IMR-90 (cell line): ENCODE measurements at regions not wholly inside any gene's neighbourhood (a gene's known extent, or its start where the extent isn't known, plus 50 kb on each side); places are given as distances from the start of the nearest gene placed in this dataset.

Experiments
- ATAC-seq: fragments of 200-7000 bp; cut with Tn5 transposase; 2 replicates; pipeline ENCODE4 v1.9.1; 2020; ENCODE audit warnings: low read depth, mild to moderate bottlenecking, moderate library complexity
- BruUV-seq: library from RNA; stranded (reverse); fragments of 400-500 nt; replicated peaks from 2 replicates; lab custom pipeline; 2021; lab: Mats Ljungman, UMichigan
- CTCF ChIA-PET: fragments of 300-600 bp; formaldehyde crosslinking; extraction: SDS; loops from one replicate; lab custom pipeline; 2021; ENCODE audit warnings: antibody characterized with exemption; lab: Yijun Ruan, JAX
- POLR2A ChIA-PET: fragments of 300-600 bp; sonication (Branson Sonifier 250); formaldehyde crosslinking; loops from one replicate; lab custom pipeline; 2022; ENCODE audit warnings: antibody characterized with exemption; ENCODE audit not compliant: unreplicated experiment; lab: Charles Lee
- DNase-seq: peaks from one replicate; pipeline ENCODE4 v3.0.0; 2013
- H2AFZ ChIP-seq: replicated peaks from 2 replicates; pipeline ENCODE3; 2013; ENCODE audit warnings: low read length, mild to moderate bottlenecking; ENCODE audit not compliant: poor library complexity
- H2AK5ac ChIP-seq: 2 replicates; pipeline ENCODE4 v1.6.1; 2013; ENCODE audit warnings: low read depth, low read length, inconsistent platforms
- H2AK9ac ChIP-seq: replicated peaks from 2 replicates; pipeline ENCODE3; 2013; ENCODE audit warnings: mild to moderate bottlenecking, low read depth, low read length, moderate library complexity; ENCODE audit not compliant: poor library complexity
- H2BK120ac ChIP-seq: 2 replicates; pipeline ENCODE4 v1.6.1; 2013; ENCODE audit warnings: low read depth, low read length, inconsistent platforms
- H2BK15ac ChIP-seq: 3 replicates; pipeline ENCODE4 v1.6.1; 2013; ENCODE audit warnings: low read depth, low read length, inconsistent platforms
- H2BK20ac ChIP-seq: 2 replicates; pipeline ENCODE4 v1.6.1; 2013; ENCODE audit warnings: low read depth, mild to moderate bottlenecking, inconsistent platforms, low read length, moderate library complexity
- H2BK5ac ChIP-seq: 2 replicates; pipeline ENCODE4 v1.6.1; 2013; ENCODE audit warnings: mild to moderate bottlenecking, low read depth, low read length, inconsistent platforms; ENCODE audit not compliant: poor library complexity, severe bottlenecking
- H3K14ac ChIP-seq: replicated peaks from 2 replicates; pipeline ENCODE4 v1.6.1; 2013; ENCODE audit warnings: low read depth, low read length, inconsistent platforms
- H3K18ac ChIP-seq: 2 replicates; pipeline ENCODE4 v1.6.1; 2013; ENCODE audit warnings: low read depth, low read length, control low read depth
- H3K23ac ChIP-seq: 2 replicates; pipeline ENCODE4 v1.6.1; 2013; ENCODE audit warnings: low read depth, low read length, inconsistent platforms
- H3K27ac ChIP-seq: 2 replicates; pipeline ENCODE4 v1.5.1; 2013; ENCODE audit warnings: mild to moderate bottlenecking, control low read depth, low read length; ENCODE audit not compliant: insufficient read depth
- H3K27me3 ChIP-seq: 2 replicates; pipeline ENCODE4 v1.6.1; 2013; ENCODE audit warnings: low read length; ENCODE audit not compliant: control insufficient read depth, insufficient read depth
- H3K36me3 ChIP-seq: 2 replicates; pipeline ENCODE4 v1.6.1; 2013; ENCODE audit warnings: low read length, mixed read lengths; ENCODE audit not compliant: control insufficient read depth, insufficient read depth
- H3K4ac ChIP-seq: 2 replicates; pipeline ENCODE4 v1.6.1; 2013; ENCODE audit warnings: low read depth, low read length, inconsistent platforms
- H3K4me1 ChIP-seq: 2 replicates; pipeline ENCODE4 v1.6.1; 2013; ENCODE audit warnings: low read length, mixed read lengths; ENCODE audit not compliant: control insufficient read depth, insufficient read depth
- H3K4me2 ChIP-seq: 2 replicates; pipeline ENCODE4 v1.6.1; 2013; ENCODE audit warnings: low read depth, mild to moderate bottlenecking, control low read depth, low read length, moderate library complexity
- H3K4me3 ChIP-seq: 2 replicates; pipeline ENCODE4 v1.5.1; 2013; ENCODE audit warnings: low read depth, mild to moderate bottlenecking, control low read depth, low read length, moderate library complexity; ENCODE audit not compliant: insufficient read depth
- H3K56ac ChIP-seq: 2 replicates; pipeline ENCODE4 v1.6.1; 2013; ENCODE audit warnings: low read length, inconsistent platforms; ENCODE audit not compliant: insufficient read depth; ENCODE audit errors: extremely low read depth
- H3K79me1 ChIP-seq, 2 experiments: 2 replicates each; pipeline ENCODE4 v1.6.1; 2013; ENCODE audit warnings: low read length in 2 of 2, inconsistent platforms in 1 of 2, low read depth in 1 of 2
- H3K9ac ChIP-seq: 2 replicates; pipeline ENCODE4 v1.6.1; 2013; ENCODE audit warnings: low read depth, low read length, control low read depth
- H3K9me1 ChIP-seq: 2 replicates; pipeline ENCODE4 v1.6.1; 2013; ENCODE audit warnings: low read length, inconsistent platforms; ENCODE audit not compliant: insufficient read depth
- H3K9me3 ChIP-seq: 2 replicates; pipeline ENCODE4 v1.6.1; 2013; ENCODE audit warnings: low read length; ENCODE audit not compliant: control insufficient read depth, insufficient read depth
- H4K20me1 ChIP-seq: 2 replicates; pipeline ENCODE4 v1.6.1; 2013; ENCODE audit warnings: low read length, inconsistent platforms; ENCODE audit not compliant: insufficient read depth
- H4K5ac ChIP-seq: 2 replicates; pipeline ENCODE4 v1.6.1; 2013; ENCODE audit warnings: mild to moderate bottlenecking, low read depth, low read length, control low read depth
- H4K8ac ChIP-seq, 2 experiments: 2 replicates each; pipeline ENCODE4 v1.6.1; 2013; ENCODE audit warnings: low read depth in 2 of 2, low read length in 2 of 2, control low read depth in 1 of 2, inconsistent platforms in 1 of 2
- H4K91ac ChIP-seq: 2 replicates; pipeline ENCODE4 v1.6.1; 2013; ENCODE audit warnings: low read depth, low read length, inconsistent platforms; ENCODE audit not compliant: insufficient read depth
- BHLHE40 ChIP-seq: fragments of 150-350 bp; IDR thresholded peaks from 2 replicates; pipeline ENCODE4 v1.6.1; 2016; ENCODE audit warnings: mild to moderate bottlenecking, low read depth, low read length
- CEBPB ChIP-seq: IDR thresholded peaks from 2 replicates; pipeline ENCODE4 v1.6.1; 2012; ENCODE audit warnings: low read depth, low read length, improper control_type of control experiment
- CHD1 ChIP-seq: IDR thresholded peaks from 2 replicates; pipeline ENCODE4 v1.6.1; 2012; ENCODE audit warnings: low read depth, low read length, improper control_type of control experiment
- CTCF ChIP-seq: conservative IDR thresholded peaks from 2 replicates; pipeline ENCODE4 v1.5.1; 2012; ENCODE audit warnings: mild to moderate bottlenecking, low read depth, low read length, improper control_type of control experiment
- FOS ChIP-seq: fragments of 150-350 bp; IDR thresholded peaks from 2 replicates; pipeline ENCODE4 v1.6.1; 2016; ENCODE audit warnings: low read depth, low read length
- MAFK ChIP-seq: IDR thresholded peaks from 2 replicates; pipeline ENCODE4 v1.6.1; 2012; ENCODE audit warnings: low read depth, low read length, improper control_type of control experiment
- MAZ ChIP-seq: IDR thresholded peaks from 2 replicates; pipeline ENCODE4 v1.6.1; 2012; ENCODE audit warnings: low read depth, mild to moderate bottlenecking, low read length, improper control_type of control experiment, moderate library complexity, borderline replicate concordance
- MXI1 ChIP-seq: IDR thresholded peaks from 2 replicates; pipeline ENCODE4 v1.6.1; 2012; ENCODE audit warnings: low read depth, mild to moderate bottlenecking, low read length, moderate library complexity, borderline replicate concordance
- NFE2L2 ChIP-seq: fragments of 150-350 bp; IDR thresholded peaks from 2 replicates; pipeline ENCODE4 v1.6.1; 2016; ENCODE audit warnings: low read depth, mild to moderate bottlenecking, low read length
- POLR2A ChIP-seq: IDR thresholded peaks from 2 replicates; pipeline ENCODE4 v1.6.1; 2012; ENCODE audit warnings: mild to moderate bottlenecking, low read depth, low read length
- RAD21 ChIP-seq: IDR thresholded peaks from 2 replicates; pipeline ENCODE4 v1.6.1; 2012; ENCODE audit warnings: low read length, improper control_type of control experiment
- RCOR1 ChIP-seq: IDR thresholded peaks from 2 replicates; pipeline ENCODE4 v1.6.1; 2012; ENCODE audit warnings: mild to moderate bottlenecking, low read length, improper control_type of control experiment; ENCODE audit not compliant: insufficient replicate concordance
- RFX5 ChIP-seq: IDR thresholded peaks from 2 replicates; pipeline ENCODE4 v1.8.0; 2012; ENCODE audit warnings: low read depth, mild to moderate bottlenecking, low read length, moderate library complexity
- SMC3 ChIP-seq: fragments of 150-350 bp; IDR thresholded peaks from 2 replicates; pipeline ENCODE4 v1.6.1; 2016; ENCODE audit warnings: low read depth, mild to moderate bottlenecking, antibody characterized with exemption, low read length, moderate library complexity
- WGBS, 2 experiments: methylation state at CpG; one replicate each; pipeline versions ENCODE4 v1.1.5 to v1.1.7; 2013; ENCODE audit warnings: missing lambda C conversion rate in 2 of 2; ENCODE audit not compliant: insufficient read length in 1 of 2; ENCODE audit errors: extremely low coverage in 2 of 2; 5-methylcytosine and 5-hydroxymethylcytosine counted together
- dilution Hi-C: fragments of 300-500 bp; cut with HindIII; formaldehyde crosslinking; loops from one replicate; pipeline ENCODE4 v1.14.3; 2018; ENCODE audit warnings: low sequenced_read_pairs; ENCODE audit not compliant: unreplicated experiment
- in situ Hi-C: fragments of 300-500 bp; cut with MboI; formaldehyde crosslinking; loops from 3 replicates; pipeline ENCODE4 v1.14.3; 2019; ENCODE audit warnings: low sequenced_read_pairs, inconsistent platforms, mixed read lengths
- intact Hi-C: fragments of 100-400 bp; cut with micrococcal nuclease; formaldehyde crosslinking; loops from 2 replicates; pipeline ENCODE4 v1.10.0; 2022
- TF ChIP-seq, protein P1 (sequence below): fragments of 150-350 bp; IDR thresholded peaks from 2 replicates; pipeline ENCODE4 v1.6.1; 2016; ENCODE audit warnings: low read depth, mild to moderate bottlenecking, low read length, moderate library complexity, borderline replicate concordance
- TF ChIP-seq, protein P2 (sequence below): fragments of 150-350 bp; IDR thresholded peaks from 2 replicates; pipeline ENCODE4 v1.6.1; 2017; ENCODE audit warnings: mild to moderate bottlenecking, antibody characterized with exemption, low read length, low read depth

DNA sequence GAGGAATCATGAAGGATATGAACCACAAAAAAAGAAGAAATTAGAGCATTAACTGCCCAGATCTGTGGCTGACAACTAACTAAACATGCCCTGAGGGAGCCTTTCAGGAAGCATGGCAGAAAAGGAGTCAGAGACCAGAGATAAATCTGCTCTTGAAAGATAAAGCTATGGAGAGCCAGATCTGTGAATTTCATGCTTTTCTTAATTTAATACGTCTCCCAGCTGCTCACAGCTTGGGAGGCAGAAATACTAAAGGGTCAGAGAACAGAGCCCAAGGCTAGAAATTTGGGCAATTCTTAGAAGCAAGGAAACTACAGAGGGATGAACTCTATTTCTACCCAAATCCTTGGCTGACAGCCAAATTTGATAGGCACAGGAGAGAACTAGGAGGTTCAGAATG lies 223.0 kb upstream of the DPP10 start:
- Histone ChIP-seq H2AK5ac (no peak overlapping the region), H3K14ac (no peak overlapping the region), H3K9ac (no peak overlapping the region), H2AFZ (no peak overlapping the region), H3K9me3 (no peaks in the 10 kb centered on the region), H2BK15ac (no peak overlapping the region), H4K8ac (no peak overlapping the region), H3K27me3 (no peaks in the 10 kb centered on the region), H3K27ac (no peak overlapping the region), H4K5ac (no peak overlapping the region), H3K23ac (no peak overlapping the region), H2BK5ac (no peak overlapping the region), H4K91ac (no peak overlapping the region), H2AK9ac (no peak overlapping the region), H2BK120ac (no peak overlapping the region), H3K18ac (no peak overlapping the region), H3K4ac (no peak overlapping the region), H3K4me3 (no peak overlapping the region), H4K20me1 (no peaks in the 10 kb centered on the region), H2BK20ac (no peak overlapping the region), H3K4me1 (no peaks in the 10 kb centered on the region), H3K9me1 (no peaks in the 10 kb centered on the region), H3K79me1 (no peaks in the 10 kb centered on the region), H3K36me3 (no peaks in the 10 kb centered on the region), H3K56ac (no peak overlapping the region), H3K4me2 (no peak overlapping the region)
- BruUV-seq, result no TSS peak
- WGBS, 2 experiments, result no CpG with 5 or more reads among the region's 1 CpG
- ChIA-PET POLR2A (no interaction called here), CTCF (interaction anchor here (0.8 kb wide), 1 partner anchor 19 kb away, joined by 3 read pairs; no protein-coding TSS in a partner anchor)
- intact Hi-C loops (no loop called here), dilution Hi-C loops (no loop called here), in situ Hi-C loops (no loop called here)
- TF ChIP-seq RFX5 (no peak), RCOR1 (no peak), NFE2L2 (no peak), MAFK (no peak), POLR2A (no peak), MAZ (no peak), RAD21 (no peak), CEBPB (no peak), CHD1 (no peak), MXI1 (no peak), SMC3 (no peak), BHLHE40 (no peak), CTCF (no peak), FOS (no peak)
- TF ChIP-seq, protein P1, sequence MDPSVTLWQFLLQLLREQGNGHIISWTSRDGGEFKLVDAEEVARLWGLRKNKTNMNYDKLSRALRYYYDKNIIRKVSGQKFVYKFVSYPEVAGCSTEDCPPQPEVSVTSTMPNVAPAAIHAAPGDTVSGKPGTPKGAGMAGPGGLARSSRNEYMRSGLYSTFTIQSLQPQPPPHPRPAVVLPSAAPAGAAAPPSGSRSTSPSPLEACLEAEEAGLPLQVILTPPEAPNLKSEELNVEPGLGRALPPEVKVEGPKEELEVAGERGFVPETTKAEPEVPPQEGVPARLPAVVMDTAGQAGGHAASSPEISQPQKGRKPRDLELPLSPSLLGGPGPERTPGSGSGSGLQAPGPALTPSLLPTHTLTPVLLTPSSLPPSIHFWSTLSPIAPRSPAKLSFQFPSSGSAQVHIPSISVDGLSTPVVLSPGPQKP, result no peak
- TF ChIP-seq, protein P2, sequence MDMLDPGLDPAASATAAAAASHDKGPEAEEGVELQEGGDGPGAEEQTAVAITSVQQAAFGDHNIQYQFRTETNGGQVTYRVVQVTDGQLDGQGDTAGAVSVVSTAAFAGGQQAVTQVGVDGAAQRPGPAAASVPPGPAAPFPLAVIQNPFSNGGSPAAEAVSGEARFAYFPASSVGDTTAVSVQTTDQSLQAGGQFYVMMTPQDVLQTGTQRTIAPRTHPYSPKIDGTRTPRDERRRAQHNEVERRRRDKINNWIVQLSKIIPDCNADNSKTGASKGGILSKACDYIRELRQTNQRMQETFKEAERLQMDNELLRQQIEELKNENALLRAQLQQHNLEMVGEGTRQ, result no peak
- ATAC-seq, result no peak
- no peak for DNase-seq
